Activated CD8-positive, alpha-beta memory T cell treated with anti-CD3 and anti-CD28 coated beads, Interleukin-2, amount 10 ng/mL, durations not matched to agents 7 days and 5 days (primary cell): ENCODE measurements at regions not wholly inside any gene's neighbourhood (a gene's known extent, or its start where the extent isn't known, plus 50 kb on each side); places are given as distances from the start of the nearest gene placed in this dataset.
"Not testable (repeated sequence)": the region's sequence is repeated elsewhere in the genome, so short reads cannot be mapped to it uniquely, and the experiment has no call there.

ENCODE experiments used
- ATAC-seq: fragments of 150-1000 bp; cut with Tn5 transposase; one replicate; pipeline ENCODE4 v1.10.0; 2021; ENCODE audit warnings: moderate library complexity
- CTCF ChIA-PET: fragments of 350-600 bp; sonication (Branson Sonifier 250); formaldehyde crosslinking; loops from one replicate; lab custom pipeline; 2021; ENCODE audit warnings: antibody characterized with exemption; lab: Charles Lee
- DNase-seq: peaks from one replicate; pipeline ENCODE4 v3.0.0-alpha.2; 2020
- H3K27ac Mint-ChIP-seq: one replicate; pipeline ENCODE4 v1.8.0; 2021; ENCODE audit warnings: mild to moderate bottlenecking, mixed read lengths
- H3K27me3 Mint-ChIP-seq: one replicate; pipeline ENCODE4 v1.8.0; 2021; ENCODE audit warnings: mixed read lengths
- H3K36me3 Mint-ChIP-seq: one replicate; pipeline ENCODE4 v1.8.0; 2021; ENCODE audit warnings: mild to moderate bottlenecking, mixed read lengths
- H3K4me1 Mint-ChIP-seq: one replicate; pipeline ENCODE4 v1.8.0; 2021; ENCODE audit warnings: mixed read lengths
- H3K4me3 Mint-ChIP-seq: one replicate; pipeline ENCODE4 v1.8.0; 2021; ENCODE audit warnings: mild to moderate bottlenecking, moderate library complexity, mixed read lengths
- H3K9me3 Mint-ChIP-seq: one replicate; pipeline ENCODE4 v1.8.0; 2022; ENCODE audit warnings: low read depth, mixed read lengths

DNA sequence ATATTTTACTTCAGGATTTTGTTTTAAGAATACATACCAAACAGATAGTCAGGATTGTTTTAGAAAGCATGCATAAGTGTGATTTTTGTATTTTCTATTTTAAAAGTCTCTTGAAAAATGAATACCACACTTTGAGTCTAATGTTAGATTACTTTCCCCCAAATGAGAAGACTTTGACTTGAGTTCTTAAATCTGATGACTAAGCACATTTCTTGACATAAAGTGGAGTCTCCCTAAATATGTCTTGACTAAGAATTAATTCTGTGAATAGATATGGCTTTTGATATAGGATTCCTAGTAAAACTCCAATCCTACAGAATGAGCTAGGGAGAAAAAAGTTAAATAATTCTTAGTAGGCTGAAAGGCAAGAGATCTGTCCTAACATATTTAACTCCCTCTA is 624.2 kb upstream of the SPRY2 start:
- no peak for ATAC-seq
- H3K36me3 Mint-ChIP-seq, result no peaks in the 10 kb centered on the region
- H3K9me3 Mint-ChIP-seq, result peaks cover 4% of the 10 kb centered on the region
- no peaks in the 10 kb centered on the region for H3K4me1 Mint-ChIP-seq
- no peaks in the 10 kb centered on the region for H3K27me3 Mint-ChIP-seq
- CTCF ChIA-PET, result no interaction called here
- no peak overlapping the region for H3K27ac Mint-ChIP-seq
- no peak overlapping the region for H3K4me3 Mint-ChIP-seq
- no peak for DNase-seq

DNA sequence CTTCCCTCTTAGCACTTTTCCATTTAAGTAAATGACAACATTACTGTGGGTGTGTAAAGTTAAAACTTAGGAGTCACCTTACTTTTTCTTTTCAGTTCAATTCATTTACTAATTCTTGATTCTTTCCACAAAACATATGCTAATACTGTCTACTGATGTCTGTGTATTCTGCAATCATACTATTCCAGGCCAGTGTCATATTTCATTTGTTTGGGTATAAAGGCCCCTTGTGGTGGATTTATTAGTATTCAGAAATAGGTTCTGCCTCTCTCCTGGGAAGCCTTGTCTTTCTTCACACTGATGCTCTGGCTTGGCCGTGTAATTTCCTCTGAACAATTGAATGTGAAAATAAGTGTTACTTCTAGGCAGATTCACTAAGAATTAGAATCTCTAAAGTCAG is 621.9 kb upstream of the SPRY2 start:
- Mint-ChIP-seq H3K27ac (no peak overlapping the region), H3K9me3 (peaks cover 4% of the 10 kb centered on the region), H3K27me3 (no peaks in the 10 kb centered on the region), H3K4me1 (no peaks in the 10 kb centered on the region), H3K36me3 (no peaks in the 10 kb centered on the region), H3K4me3 (no peak overlapping the region)
- DNase-seq, result no peak
- CTCF ChIA-PET, result no interaction called here
- no peak for ATAC-seq

DNA sequence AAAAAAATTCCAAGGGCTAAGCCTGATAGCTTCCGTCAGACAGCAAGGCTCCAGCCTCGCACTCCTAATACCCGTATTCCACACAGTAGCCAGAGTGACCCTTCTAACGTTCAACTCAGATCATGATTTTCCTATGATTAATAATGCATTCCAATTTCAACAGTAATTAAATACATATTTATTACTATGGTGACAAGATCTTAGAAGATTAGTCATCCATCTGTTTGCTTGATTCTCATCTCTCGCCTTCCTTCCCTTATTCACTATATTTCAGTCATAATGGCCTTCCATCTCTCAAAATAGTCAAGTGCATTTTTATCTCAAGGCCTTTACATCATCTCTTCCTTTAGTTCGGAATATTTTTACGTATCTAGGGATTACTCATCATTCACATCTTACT is 621.2 kb upstream of the SPRY2 start:
- peaks cover 4% of the 10 kb centered on the region for H3K9me3 Mint-ChIP-seq
- ATAC-seq (no peak), DNase-seq (no peak)
- no peaks in the 10 kb centered on the region for H3K27me3 Mint-ChIP-seq
- no peak overlapping the region for H3K4me3 Mint-ChIP-seq
- H3K4me1 Mint-ChIP-seq, result no peaks in the 10 kb centered on the region
- CTCF ChIA-PET, result no interaction called here
- H3K27ac Mint-ChIP-seq, result no peak overlapping the region
- no peaks in the 10 kb centered on the region for H3K36me3 Mint-ChIP-seq

DNA sequence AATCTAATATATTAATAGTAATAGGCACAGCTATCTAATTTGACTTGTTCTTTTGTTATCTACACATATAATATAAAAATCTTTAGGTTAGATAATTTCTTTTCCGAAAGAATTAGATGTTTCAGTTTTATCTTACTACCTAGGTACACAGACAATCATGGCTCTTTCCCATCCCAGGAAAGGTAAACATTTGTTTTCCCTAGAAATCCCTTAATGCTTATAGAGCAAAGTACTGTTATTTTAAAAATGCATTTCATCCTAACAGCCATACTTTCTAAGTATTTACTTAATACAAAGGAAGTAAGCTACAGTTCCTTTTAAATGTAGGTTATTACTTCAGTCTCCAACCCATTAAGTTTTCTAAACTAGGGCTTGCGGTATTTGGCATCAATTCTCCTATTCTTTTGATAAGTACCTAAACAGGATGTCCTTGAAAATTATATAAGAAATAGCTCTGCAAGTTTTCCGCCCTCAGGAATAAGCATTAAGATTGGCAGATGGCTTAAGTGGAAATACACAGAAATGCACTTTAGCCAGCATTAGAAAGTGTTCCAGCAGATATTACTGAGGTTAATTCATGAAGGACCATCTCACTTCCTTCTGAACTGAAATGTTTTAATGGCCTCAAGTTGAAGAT is 616.2 kb upstream of the SPRY2 start:
- no peaks in the 10 kb centered on the region for H3K4me1 Mint-ChIP-seq
- DNase-seq (no peak), ATAC-seq (no peak)
- H3K36me3 Mint-ChIP-seq, result no peaks in the 10 kb centered on the region
- H3K9me3 Mint-ChIP-seq, result peaks cover 3% of the 10 kb centered on the region
- H3K4me3 Mint-ChIP-seq, result no peak overlapping the region
- no peak overlapping the region for H3K27ac Mint-ChIP-seq
- H3K27me3 Mint-ChIP-seq, result no peaks in the 10 kb centered on the region
- CTCF ChIA-PET, result no interaction called here

DNA sequence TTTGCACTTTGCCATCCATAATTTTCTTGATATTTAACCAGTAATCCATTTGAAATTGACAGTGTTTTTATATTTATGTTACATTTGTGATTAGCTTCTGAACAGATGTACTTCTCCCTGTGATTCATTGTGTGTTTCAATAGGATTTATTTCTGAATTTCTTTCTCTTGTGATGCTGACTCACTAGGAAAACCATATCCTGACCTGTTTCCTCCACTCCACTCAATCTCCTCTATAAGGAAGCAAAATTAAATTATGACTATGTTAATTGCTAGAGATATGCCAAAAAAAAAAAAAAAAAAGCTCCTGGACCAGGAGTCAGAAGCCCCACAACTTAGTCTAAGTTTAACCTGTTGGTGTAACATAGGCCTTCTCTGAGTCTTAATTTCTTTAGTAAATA is 614.6 kb upstream of the SPRY2 start:
- Mint-ChIP-seq H3K27me3 (no peaks in the 10 kb centered on the region), H3K27ac (no peak overlapping the region)
- CTCF ChIA-PET, result no interaction called here

DNA sequence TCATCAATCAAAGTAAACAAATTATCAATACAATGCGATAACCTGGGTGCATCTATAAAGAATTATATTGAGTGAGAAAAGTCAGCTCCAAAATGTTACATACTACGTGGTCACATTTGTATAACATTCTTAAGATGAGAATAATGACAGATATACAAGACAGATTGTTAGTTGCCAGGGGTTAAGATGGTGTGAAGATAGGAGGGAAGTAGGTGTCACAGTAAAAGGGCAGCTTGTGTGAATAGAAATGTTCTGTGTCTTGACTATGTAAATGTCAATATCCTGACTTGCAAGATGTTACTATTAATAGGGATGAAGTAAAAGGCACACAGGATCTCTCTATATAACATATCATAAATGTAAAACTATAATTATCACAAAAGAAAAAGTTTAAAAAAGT is 611.2 kb upstream of the SPRY2 start:
- no peak overlapping the region for H3K4me3 Mint-ChIP-seq
- H3K27me3 Mint-ChIP-seq, result no peaks in the 10 kb centered on the region
- H3K36me3 Mint-ChIP-seq, result no peaks in the 10 kb centered on the region
- no peak overlapping the region for H3K27ac Mint-ChIP-seq
- peaks cover 5% of the 10 kb centered on the region for H3K9me3 Mint-ChIP-seq
- DNase-seq (no peak), ATAC-seq (no peak)
- CTCF ChIA-PET, result no interaction called here
- no peaks in the 10 kb centered on the region for H3K4me1 Mint-ChIP-seq

More for the DNA sequence above, 614.6 kb upstream of the SPRY2 start:
- ATAC-seq, result no peak
- no peak overlapping the region for H3K4me3 Mint-ChIP-seq
- DNase-seq, result no peak
- H3K9me3 Mint-ChIP-seq, result peaks cover 2% of the 10 kb centered on the region
- H3K4me1 Mint-ChIP-seq, result no peaks in the 10 kb centered on the region
- H3K36me3 Mint-ChIP-seq, result no peaks in the 10 kb centered on the region

DNA sequence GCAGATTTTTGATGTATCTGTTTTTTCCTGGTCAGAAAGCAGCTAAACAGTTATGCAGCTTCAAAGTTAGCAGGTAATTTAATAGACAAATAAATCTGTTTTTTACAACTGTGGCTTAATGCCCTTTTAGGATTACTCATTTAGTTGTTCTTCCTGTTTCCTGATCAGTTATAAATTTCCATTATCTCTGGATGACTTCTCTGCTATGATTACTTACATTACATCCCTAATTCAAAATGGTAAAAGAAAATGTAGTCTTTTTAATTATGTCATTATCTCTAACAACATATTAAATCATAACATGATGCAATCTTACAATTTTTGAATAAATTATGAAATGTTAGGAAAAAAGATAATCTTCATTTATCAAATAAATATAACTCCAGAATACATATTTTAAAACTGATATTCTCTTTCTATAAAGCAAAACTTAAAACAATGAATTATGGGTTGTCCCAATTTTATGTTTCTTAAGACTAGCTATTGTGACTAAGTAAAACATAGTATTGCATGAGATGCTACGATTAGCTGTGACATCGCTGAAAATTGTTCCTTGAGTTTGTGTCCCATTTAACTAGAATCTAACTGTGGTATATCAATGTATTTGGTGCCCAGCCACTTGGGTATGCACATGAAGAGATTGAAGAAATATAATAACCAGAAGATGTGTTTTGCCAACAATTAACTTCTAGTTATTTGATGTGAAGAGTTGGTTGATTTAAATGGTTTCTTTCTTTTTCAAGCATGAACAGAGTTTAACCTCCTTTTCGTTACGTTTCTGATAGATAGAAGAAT is 605.3 kb upstream of the SPRY2 start:
- ATAC-seq, result no peak
- Mint-ChIP-seq H3K27me3 (no peaks in the 10 kb centered on the region), H3K9me3 (peaks cover 5% of the 10 kb centered on the region), H3K4me3 (no peak overlapping the region), H3K4me1 (no peaks in the 10 kb centered on the region), H3K36me3 (no peaks in the 10 kb centered on the region), H3K27ac (no peak overlapping the region)
- DNase-seq, result no peak
- CTCF ChIA-PET, result no interaction called here

DNA sequence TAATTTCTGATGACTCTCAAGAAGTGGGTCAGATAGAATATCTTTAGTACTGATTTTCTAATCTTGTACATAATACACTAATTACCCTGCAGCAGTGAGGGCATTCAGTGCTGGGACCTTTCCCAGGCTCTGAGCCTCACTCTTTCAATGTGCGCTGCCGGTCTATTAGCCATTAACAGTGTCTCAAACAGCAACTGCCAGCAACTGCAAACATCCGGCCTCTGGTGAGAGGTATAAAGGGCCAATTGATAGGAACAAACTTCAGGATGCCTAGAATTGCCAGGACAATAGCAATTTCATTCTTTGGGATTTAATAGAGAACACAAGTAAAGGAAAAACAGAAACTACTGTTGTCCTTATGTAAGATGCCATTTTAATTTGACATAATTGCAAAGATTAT is 604.4 kb upstream of the SPRY2 start:
- H3K4me1 Mint-ChIP-seq, result no peaks in the 10 kb centered on the region
- no peak overlapping the region for H3K4me3 Mint-ChIP-seq
- CTCF ChIA-PET, result no interaction called here
- no peaks in the 10 kb centered on the region for H3K36me3 Mint-ChIP-seq
- no peaks in the 10 kb centered on the region for H3K27me3 Mint-ChIP-seq
- no peak overlapping the region for H3K27ac Mint-ChIP-seq
- DNase-seq (no peak), ATAC-seq (no peak)
- peaks cover 4% of the 10 kb centered on the region for H3K9me3 Mint-ChIP-seq

DNA sequence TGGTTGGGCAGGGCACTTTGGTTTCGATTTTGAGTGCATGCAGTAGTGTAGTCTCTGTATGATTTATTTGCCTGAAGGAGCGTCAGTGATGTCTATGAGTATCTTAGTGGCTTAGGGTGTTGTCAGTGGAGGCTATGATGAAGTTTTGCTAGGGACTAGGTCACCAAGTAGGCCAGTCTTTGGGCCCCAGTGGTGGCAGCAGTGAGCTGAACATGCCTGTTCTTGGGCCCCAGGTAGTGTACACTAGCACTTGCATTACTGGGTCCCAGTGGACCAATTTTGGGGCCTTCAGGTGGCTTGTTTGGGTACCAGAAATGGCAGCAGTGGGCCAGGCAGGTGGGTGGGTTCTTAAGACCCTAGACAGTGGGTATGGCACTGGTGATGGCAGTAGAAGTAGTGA is 598.7 kb upstream of the SPRY2 start:
- CTCF ChIA-PET, result no interaction called here
- H3K36me3 Mint-ChIP-seq, result no peaks in the 10 kb centered on the region
- no peak overlapping the region for H3K4me3 Mint-ChIP-seq
- ATAC-seq (no peak), DNase-seq (no peak)
- no peak overlapping the region for H3K27ac Mint-ChIP-seq
- no peaks in the 10 kb centered on the region for H3K27me3 Mint-ChIP-seq
- H3K9me3 Mint-ChIP-seq, result peaks cover 5% of the 10 kb centered on the region
- no peaks in the 10 kb centered on the region for H3K4me1 Mint-ChIP-seq

DNA sequence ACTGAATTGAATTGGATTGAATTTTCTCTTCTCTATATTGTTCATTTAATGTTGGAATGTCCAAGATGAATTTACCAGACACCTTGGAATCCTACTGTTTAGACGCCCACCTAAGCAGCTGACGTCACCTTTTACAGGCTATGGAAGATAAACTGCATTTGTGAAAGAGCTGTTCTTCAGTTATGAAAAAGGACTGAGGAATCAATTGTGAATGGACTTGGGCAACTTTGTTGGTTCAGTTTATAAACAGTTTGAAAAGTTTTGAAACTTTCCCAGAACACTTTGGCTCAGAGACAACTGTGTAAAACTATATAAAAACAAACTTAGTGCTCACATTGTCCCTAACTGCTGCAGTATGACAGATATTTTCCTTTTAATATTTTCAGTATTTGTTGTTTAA is 590.8 kb upstream of the SPRY2 start:
- no peaks in the 10 kb centered on the region for H3K36me3 Mint-ChIP-seq
- ATAC-seq (no peak), DNase-seq (no peak)
- CTCF ChIA-PET, result no interaction called here
- H3K4me1 Mint-ChIP-seq, result no peaks in the 10 kb centered on the region
- no peak overlapping the region for H3K4me3 Mint-ChIP-seq
- no peaks in the 10 kb centered on the region for H3K27me3 Mint-ChIP-seq
- no peak overlapping the region for H3K27ac Mint-ChIP-seq
- H3K9me3 Mint-ChIP-seq, result no peaks in the 10 kb centered on the region

DNA sequence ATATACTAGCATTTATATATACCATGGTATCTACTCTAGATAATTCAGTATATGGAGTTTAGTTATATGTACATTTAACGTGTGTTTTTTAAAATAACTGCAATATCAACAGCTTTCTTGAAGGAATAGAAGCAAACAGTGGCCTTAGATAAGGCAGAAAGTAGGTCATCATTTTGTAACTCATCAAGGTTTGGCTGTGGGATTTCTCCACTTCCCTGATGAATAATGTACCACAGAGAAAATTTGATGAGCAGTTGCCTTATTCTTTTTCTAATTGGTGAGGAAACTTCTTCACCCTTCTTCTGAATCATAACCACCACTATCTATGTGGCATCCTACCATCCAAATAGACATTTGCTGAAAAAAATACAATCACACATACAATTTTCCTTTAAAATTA is 590.2 kb upstream of the SPRY2 start:
- Mint-ChIP-seq H3K27ac (no peak overlapping the region), H3K27me3 (no peaks in the 10 kb centered on the region), H3K4me1 (no peaks in the 10 kb centered on the region), H3K4me3 (no peak overlapping the region), H3K9me3 (no peaks in the 10 kb centered on the region), H3K36me3 (no peaks in the 10 kb centered on the region)
- ATAC-seq, result no peak
- CTCF ChIA-PET, result no interaction called here
- DNase-seq, result no peak

DNA sequence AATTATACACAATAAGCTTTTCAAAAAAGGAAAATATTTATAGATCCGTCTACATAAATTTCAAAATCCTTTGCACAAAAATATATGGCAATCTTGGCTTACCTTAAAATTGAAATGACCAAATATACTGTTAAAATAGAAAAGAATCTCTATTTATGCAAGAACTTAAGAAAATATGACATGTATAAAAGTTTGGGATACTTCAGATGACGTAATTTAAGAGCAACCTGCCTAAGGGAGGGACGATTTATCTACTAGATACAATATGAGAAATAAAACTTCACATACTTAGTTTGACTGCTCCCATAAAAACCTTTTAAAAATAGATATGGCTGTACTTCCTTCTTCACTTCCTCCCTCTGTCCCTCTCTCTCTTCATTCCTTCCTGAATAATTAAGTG is 587.3 kb upstream of the SPRY2 start:
- DNase-seq (no peak), ATAC-seq (no peak)
- CTCF ChIA-PET, result interaction anchor here (0.8 kb wide), 1 partner anchor 42 kb away, joined by 3 read pairs; no protein-coding TSS in a partner anchor
- Mint-ChIP-seq H3K27ac (no peak overlapping the region), H3K27me3 (no peaks in the 10 kb centered on the region), H3K36me3 (no peaks in the 10 kb centered on the region), H3K4me3 (no peak overlapping the region), H3K9me3 (no peaks in the 10 kb centered on the region), H3K4me1 (no peaks in the 10 kb centered on the region)

DNA sequence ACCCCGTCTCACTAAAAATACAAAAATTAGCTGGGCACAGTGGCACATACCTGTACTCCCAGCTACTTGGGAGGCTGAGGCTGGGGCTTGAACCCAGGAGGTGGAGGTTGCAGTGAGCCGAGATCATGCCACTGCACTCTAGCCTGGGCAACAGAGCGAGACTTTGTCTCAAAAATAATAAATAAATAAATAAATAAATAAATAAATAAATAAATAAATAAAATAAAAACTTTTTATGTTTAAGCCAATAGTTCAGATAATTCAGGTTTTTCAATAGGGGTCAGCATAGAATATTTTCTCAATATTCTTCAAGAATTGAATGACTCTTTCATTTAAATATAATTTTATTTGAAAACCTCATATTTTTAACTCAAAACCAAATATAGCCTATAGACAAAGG is 585.1 kb upstream of the SPRY2 start:
- CTCF ChIA-PET, H3K4me3 Mint-ChIP-seq, H3K27ac Mint-ChIP-seq, ATAC-seq, H3K4me1 Mint-ChIP-seq, H3K27me3 Mint-ChIP-seq, H3K36me3 Mint-ChIP-seq, DNase-seq, H3K9me3 Mint-ChIP-seq: not testable (repeated sequence)

DNA sequence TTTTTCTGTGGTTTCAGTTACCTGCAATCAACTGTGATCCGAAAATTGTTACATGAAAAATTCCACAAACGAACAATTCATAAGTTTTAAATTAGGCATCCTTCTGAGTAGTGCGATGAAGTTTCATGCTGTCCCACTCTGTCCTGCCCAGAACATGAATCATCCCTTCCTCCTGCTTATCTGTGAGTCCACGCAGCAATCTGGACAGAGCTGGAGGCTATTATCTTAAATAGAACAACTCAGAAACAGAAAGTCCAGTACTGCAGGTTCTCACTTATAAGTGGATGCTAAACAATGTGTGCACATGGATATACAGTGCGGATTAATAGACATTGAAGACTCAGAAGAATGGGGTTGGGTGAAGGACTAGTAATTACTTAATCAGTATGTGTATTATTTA is 583.7 kb upstream of the SPRY2 start:
- CTCF ChIA-PET, result no interaction called here
- H3K4me3 Mint-ChIP-seq, result no peak overlapping the region
- no peaks in the 10 kb centered on the region for H3K27me3 Mint-ChIP-seq
- H3K4me1 Mint-ChIP-seq, result no peaks in the 10 kb centered on the region
- DNase-seq (no peak), ATAC-seq (no peak)
- no peaks in the 10 kb centered on the region for H3K9me3 Mint-ChIP-seq
- no peak overlapping the region for H3K27ac Mint-ChIP-seq
- no peaks in the 10 kb centered on the region for H3K36me3 Mint-ChIP-seq
